COLO668 (cell line): ENCODE measurements at regions not wholly inside any gene's neighbourhood (a gene's known extent, or its start where the extent isn't known, plus 50 kb on each side); places are given as distances from the start of the nearest gene placed in this dataset.
A peak's percentile ranks its signal among the peaks of the same experiment; 100 is the strongest.

Experiments used
- DNase-seq: peaks from one replicate; lab custom pipeline; 2025; ENCODE audit not compliant: unreplicated experiment; lab: John Stamatoyannopoulos, UW

DNA sequence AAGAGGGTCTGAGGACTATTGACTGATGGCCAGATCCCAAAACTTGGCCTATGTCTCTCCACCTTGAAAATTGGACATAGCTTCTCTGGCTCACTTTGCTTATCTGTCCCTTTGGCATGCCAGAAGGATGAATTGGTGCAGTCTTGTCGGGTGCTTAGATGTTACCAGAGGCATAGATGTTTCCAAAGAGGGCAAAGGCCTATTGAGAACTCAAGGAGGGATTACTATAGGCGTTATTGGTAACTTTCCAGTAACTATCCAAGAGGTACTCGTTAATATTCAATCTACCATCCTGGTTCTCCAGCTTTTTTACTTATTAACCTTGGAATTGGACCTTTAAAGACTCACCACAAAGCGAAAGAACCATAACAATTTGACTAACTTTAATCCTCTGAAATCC, 368.3 kb upstream of the ESRRG start:
- no peak for DNase-seq

- peak; percentile 43 for DNase-seq
Observed at GRCh38 chr1:217090060-217090911, 367.1 kb upstream of the ESRRG start.

- peak; percentile 56 for DNase-seq
Observed at GRCh38 chr1:217089361-217090014, 366.3 kb upstream of the ESRRG start.

DNA sequence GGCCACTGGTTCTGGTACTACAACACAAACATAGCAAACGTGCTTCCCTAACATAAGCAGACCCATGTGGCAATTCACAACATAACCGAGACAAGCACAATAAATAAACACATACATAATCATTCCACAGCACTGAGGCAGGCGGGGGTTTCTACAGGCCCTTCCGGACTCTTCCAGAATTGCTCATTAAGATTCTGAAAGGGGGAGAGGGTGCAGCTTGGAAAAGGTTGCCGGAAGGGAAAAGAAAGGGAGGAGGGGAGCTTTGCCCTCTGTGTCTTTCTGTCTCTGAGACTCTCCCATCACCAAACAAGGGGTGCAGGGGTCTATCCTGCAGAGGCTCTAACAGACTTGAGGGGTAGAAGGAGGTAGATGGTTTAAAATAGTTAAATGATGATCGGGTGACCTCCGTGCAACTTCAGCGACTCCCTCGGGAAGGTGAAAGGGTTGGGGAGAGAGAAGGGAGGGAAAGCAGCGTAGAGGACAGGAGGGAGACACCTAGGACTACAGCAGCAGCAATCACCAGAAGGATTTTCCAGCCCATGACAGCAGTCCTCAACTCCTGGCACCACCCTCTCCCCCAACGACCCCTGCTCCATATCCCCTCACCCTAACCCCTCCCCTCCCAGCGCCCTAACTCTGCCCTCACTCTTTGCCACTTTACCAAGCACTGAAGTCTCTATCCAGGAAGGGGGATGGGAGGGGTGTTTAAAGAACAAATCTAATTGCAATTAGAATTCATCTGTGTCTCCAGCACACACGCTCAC, 365.5 kb upstream of the ESRRG start:
- DNase-seq = peak; percentile 42

GRCh38 chr1:217088011-217088410, 364.8 kb upstream of the ESRRG start:
- no peak for DNase-seq

GRCh38 chr1:217079584-217079983, 356.4 kb upstream of the ESRRG start:
- peak; percentile 32 for DNase-seq

DNA sequence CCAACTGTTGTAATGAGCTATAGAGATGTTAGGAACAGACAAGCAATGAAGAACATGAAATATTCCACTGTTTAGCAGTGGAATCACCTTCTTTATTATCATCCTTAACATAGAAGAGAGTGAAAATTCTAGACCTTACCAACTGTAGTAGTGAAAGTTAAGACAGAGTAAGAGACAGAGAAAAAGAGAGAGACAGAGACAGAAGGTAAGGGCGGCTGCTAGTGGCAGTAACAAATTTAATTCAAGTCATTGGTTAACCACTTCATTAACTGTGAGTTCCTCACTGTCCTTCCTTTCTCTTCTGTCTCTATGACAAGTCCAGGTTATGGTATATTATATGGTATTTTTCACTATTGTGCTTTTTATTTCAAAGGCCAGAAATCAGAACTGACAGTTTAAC, 355.7 kb upstream of the ESRRG start:
- DNase-seq = no peak

- DNase-seq = peak; percentile 64
Observed at GRCh38 chr1:217078078-217078690, 355.0 kb upstream of the ESRRG start.

- no peak for DNase-seq
Observed at GRCh38 chr1:217077426-217077825, 354.2 kb upstream of the ESRRG start.

DNA sequence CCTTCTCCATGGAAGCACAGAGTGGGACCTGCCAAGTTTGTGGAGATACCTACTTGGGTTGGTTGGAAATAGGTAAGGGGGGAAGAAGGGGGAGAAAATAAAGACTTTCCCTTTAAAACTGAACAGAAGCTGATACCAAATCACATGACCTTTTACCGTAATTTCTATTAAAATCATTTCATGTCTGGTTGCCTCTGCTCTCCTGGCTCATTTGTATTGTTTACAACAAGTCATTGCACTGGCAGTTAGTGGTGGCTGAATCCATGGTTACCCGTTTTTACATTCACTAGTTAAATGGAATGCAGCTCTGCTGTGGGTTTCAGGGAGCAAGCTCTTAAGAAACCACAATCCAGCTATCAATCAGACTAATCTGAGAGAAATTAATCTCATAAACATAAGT, 353.7 kb upstream of the ESRRG start:
- DNase-seq = peak; percentile 31

DNA sequence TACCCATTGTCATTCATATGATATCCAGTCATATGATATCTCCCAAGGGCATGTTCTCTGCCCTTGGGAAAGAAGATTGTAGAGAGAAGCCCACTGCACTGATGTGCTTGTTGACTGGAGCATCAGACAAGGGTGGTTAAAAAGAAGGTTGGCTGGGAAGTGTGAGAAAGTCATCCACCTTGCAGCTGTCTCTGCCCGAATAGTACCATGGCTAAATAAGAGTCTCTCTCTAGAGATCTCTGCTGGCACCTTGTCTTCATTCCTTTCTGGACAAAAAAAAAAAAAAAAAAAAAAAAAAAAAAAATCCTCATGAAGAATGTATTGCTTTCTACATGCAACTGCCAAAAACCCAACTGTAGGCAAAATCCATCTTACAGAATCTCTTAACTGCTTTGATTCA, 349.7 kb upstream of the ESRRG start:
- no peak for DNase-seq

- no peak for DNase-seq
Observed at GRCh38 chr1:217067642-217068041, 344.4 kb upstream of the ESRRG start.

- no peak for DNase-seq
Observed at GRCh38 chr1:217066794-217067193, 343.6 kb upstream of the ESRRG start.

GRCh38 chr1:217063172-217063908, 340.1 kb upstream of the ESRRG start:
- DNase-seq = no peak

DNA sequence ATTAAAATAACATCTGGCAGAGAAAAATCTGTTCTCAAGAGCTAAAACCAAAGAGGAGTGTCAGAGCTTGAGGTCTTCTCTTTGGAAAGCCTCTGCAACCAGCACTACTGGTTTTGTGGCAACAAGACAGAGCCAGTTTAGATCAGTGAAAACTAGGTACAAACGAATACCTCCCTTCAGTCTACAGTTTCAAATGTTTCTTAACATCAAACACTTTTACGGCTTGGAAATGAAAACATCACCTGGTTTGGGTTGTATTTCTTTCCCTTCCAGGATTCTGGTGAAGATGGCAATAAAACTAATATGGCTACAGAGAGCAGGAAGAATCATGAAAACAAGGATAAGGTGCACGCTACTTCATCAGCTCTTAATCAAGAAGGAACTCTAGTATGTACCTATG, 339.4 kb upstream of the ESRRG start:
- DNase-seq = no peak

- no peak for DNase-seq
Observed at GRCh38 chr1:217059401-217059800, 336.2 kb upstream of the ESRRG start.

DNA sequence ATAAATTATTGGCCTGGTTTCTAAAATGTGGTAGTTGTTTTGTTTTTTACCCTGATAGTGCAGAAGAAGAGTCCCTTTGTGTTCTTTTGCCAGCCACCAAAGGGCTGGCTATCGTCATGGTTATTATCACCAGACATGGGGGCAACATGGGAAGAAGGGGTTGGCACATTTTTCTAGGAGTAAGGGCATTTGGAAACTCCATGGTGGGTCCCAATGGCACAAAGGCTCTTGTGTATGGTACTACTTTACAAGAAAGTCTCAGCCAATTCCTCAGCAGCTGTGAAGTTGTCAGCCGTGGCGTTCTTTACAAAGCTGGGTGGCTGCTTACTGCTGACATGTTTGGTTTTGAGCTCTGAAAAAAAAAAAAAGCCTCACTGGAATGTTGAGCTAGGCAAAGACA, 330.4 kb upstream of the ESRRG start:
- no peak for DNase-seq

DNA sequence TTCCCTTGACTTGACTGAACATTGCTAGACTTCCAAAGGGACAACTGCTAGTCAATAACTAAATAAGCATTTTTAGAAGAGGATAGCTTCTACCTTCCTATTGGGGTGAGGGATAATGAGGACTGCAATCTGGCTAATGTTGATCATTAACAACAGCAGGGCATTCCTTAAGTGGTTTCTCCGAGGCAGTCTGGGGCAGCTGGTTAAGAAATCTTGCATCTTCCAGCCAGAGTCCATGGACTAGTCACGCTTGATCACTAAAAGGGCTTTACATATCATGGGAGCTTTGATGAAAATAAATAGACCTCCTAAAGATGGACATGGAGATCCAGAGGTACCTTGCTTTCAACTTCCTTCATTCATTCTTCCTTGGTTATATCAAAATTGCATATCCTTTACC, 329.4 kb upstream of the ESRRG start:
- DNase-seq = no peak

- DNase-seq = no peak
Observed at GRCh38 chr1:217052196-217052595, 329.0 kb upstream of the ESRRG start.

DNA sequence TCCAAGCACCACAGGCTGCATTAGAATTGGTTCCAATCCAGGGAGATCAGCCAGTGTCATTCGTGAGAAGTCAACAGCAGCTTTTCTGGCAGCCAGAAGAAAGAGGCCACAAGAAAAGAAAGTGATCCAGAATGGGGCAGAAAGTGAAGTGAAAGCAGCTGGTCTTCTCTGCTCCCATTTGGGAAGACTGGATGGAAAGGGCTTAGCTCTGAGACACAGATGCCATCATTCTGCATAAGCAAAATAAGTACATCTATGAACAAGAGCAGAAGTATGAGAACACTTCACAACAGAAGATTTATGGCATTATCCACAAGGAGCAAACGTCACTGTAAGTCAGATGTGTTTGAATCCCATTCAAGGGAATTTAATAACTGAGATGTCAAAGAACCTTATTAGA, 326.5 kb upstream of the ESRRG start:
- DNase-seq = no peak

- DNase-seq = no peak
Observed at GRCh38 chr1:217049081-217049480, 325.9 kb upstream of the ESRRG start.
